Brain microvascular endothelial cell (primary cell): ENCODE measurements at regions not wholly inside any gene's neighbourhood (a gene's known extent, or its start where the extent isn't known, plus 50 kb on each side); places are given as distances from the start of the nearest gene placed in this dataset.

Source experiments
- DNase-seq: peaks from one replicate; pipeline ENCODE4 v3.0.0-alpha.2; 2020
- H3K27ac ChIP-seq: fragments of 250-450 bp; sonication (Bioruptor Pico); 2 replicates; pipeline ENCODE4 v1.5.1; 2020; ENCODE audit warnings: mild to moderate bottlenecking, moderate library complexity
- H3K27me3 ChIP-seq: fragments of 250-450 bp; sonication (Bioruptor Pico); replicated peaks from 2 replicates; pipeline ENCODE4 v1.5.1; 2020; ENCODE audit warnings: mild to moderate bottlenecking
- H3K36me3 ChIP-seq: fragments of 250-450 bp; sonication (Bioruptor Pico); replicated peaks from 2 replicates; pipeline ENCODE4 v1.5.1; 2020; ENCODE audit warnings: mild to moderate bottlenecking
- H3K4me3 ChIP-seq: 2 replicates; pipeline ENCODE4 v1.5.1; 2011; ENCODE audit warnings: low read depth, mild to moderate bottlenecking, control low read depth, low read length, moderate library complexity
- CTCF ChIP-seq: IDR thresholded peaks from 2 replicates; pipeline ENCODE4 v1.5.1; 2011; ENCODE audit warnings: low read depth, mild to moderate bottlenecking, moderate library complexity, low read length, control low read depth, inconsistent platforms; ENCODE audit errors: missing control alignments
- in situ Hi-C: cut with HindIII; loops from 2 replicates; pipeline ENCODE4 v1.10.0; 2017; ENCODE audit warnings: low sequenced_read_pairs, low pct_ligation_motif_present

- no peak for DNase-seq
- Histone ChIP-seq H3K27me3 (no peaks in the 10 kb centered on the region), H3K4me3 (no peak overlapping the region), H3K27ac (no peak overlapping the region), H3K36me3 (no peaks in the 10 kb centered on the region)
- in situ Hi-C loops, result no loop called here
- TF ChIP-seq CTCF, result no peak
Measured at GRCh38 chr14:103259184-103259583, 74.9 kb upstream of the EIF5 start.

GRCh38 chr14:103259801-103260628 is 74.0 kb upstream of the EIF5 start:
- no peak for TF ChIP-seq CTCF
- Histone ChIP-seq H3K4me3 (peak overlapping the region; percentile 61), H3K27me3 (no peaks in the 10 kb centered on the region), H3K27ac (peak overlapping the region; percentile 37), H3K36me3 (no peaks in the 10 kb centered on the region)
- DNase-seq, result peak; percentile 4
- in situ Hi-C loops, result no loop called here

GRCh38 chr14:103260629-103261124 is 73.4 kb upstream of the EIF5 start:
- H3K27ac ChIP-seq, result peak overlapping the region; percentile 37
- no peak for TF ChIP-seq CTCF
- peak; percentile 28 for DNase-seq
- in situ Hi-C loops, result no loop called here
- H3K27me3 ChIP-seq, result peaks cover 3% of the 10 kb centered on the region
- no peaks in the 10 kb centered on the region for H3K36me3 ChIP-seq
- H3K4me3 ChIP-seq, result peak overlapping the region; percentile 61

- in situ Hi-C loops, result no loop called here
- Histone ChIP-seq H3K4me3 (no peak overlapping the region), H3K27ac (no peak overlapping the region), H3K27me3 (peaks cover 7% of the 10 kb centered on the region), H3K36me3 (no peaks in the 10 kb centered on the region)
- TF ChIP-seq CTCF, result no peak
- no peak for DNase-seq
Measured at GRCh38 chr14:103267226-103267910, 66.7 kb upstream of the EIF5 start.

GRCh38 chr14:103271189-103271588 is 62.8 kb upstream of the EIF5 start:
- in situ Hi-C loops, result no loop called here
- no peak for TF ChIP-seq CTCF
- Histone ChIP-seq H3K27ac (no peak overlapping the region), H3K36me3 (no peaks in the 10 kb centered on the region), H3K4me3 (no peak overlapping the region), H3K27me3 (peaks cover 32% of the 10 kb centered on the region)
- DNase-seq, result no peak
